ENCODE measurements at regions not wholly inside any gene's neighbourhood (a gene's known extent, or its start where the extent isn't known, plus 50 kb on each side); places are given as distances from the start of the nearest gene placed in this dataset.

GRCh38 chr1:238119861-238120260 is 229.1 kb upstream of the ZP4 start:
- TF ChIP-seq CTCF (IDR thresholded peaks at IDR 0.05; ENCODE audit: insufficient read depth, low read depth, low read length): no peak
- TF ChIP-seq EZH2 (IDR thresholded peaks at IDR 0.05; ENCODE audit: insufficient read depth, low read length): no peak

Measured in astrocyte (in vitro differentiated cells and primary cell).